ENCODE measurements at regions not wholly inside any gene's neighbourhood (a gene's known extent, or its start where the extent isn't known, plus 50 kb on each side); places are given as distances from the start of the nearest gene placed in this dataset.
A peak's percentile ranks its signal among the peaks of the same experiment; 100 is the strongest.

DNA sequence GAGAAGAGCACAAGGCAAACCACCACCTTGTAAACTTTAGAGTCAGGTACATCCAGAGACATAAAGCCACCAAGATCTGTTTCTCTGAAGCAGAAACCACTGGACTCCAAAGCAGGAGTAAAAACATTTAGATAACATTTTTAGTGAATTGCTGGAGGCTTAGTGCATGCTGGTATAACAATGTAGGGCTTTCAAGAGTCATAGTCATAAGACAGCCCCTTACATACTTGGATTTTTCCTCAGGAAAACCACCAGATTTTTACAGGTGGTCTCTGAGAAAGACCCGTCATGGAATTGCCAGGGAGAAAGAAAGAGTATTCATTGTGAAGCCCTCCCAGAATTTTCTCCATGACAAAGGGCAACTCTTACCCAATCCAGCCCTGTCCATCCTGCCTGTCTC is 434.5 kb upstream of the NAALADL2 start:
- H3K27me3 ChIP-seq, result no peaks in the 10 kb centered on the region
- intact Hi-C loops (cut with DNase I), result no loop called here
- no peaks in the 10 kb centered on the region for H3K4me1 ChIP-seq
- H3K4me3 ChIP-seq, result no peak overlapping the region
- ATAC-seq, result no peak
- H3K36me3 ChIP-seq, result no peaks in the 10 kb centered on the region
- no peaks in the 10 kb centered on the region for H3K9me3 ChIP-seq
- DNase-seq, result no peak
- no peak overlapping the region for H3K27ac ChIP-seq
- TF ChIP-seq, protein P1, sequence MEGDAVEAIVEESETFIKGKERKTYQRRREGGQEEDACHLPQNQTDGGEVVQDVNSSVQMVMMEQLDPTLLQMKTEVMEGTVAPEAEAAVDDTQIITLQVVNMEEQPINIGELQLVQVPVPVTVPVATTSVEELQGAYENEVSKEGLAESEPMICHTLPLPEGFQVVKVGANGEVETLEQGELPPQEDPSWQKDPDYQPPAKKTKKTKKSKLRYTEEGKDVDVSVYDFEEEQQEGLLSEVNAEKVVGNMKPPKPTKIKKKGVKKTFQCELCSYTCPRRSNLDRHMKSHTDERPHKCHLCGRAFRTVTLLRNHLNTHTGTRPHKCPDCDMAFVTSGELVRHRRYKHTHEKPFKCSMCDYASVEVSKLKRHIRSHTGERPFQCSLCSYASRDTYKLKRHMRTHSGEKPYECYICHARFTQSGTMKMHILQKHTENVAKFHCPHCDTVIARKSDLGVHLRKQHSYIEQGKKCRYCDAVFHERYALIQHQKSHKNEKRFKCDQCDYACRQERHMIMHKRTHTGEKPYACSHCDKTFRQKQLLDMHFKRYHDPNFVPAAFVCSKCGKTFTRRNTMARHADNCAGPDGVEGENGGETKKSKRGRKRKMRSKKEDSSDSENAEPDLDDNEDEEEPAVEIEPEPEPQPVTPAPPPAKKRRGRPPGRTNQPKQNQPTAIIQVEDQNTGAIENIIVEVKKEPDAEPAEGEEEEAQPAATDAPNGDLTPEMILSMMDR (IDR thresholded peaks at IDR 0.05), result no peak

GRCh38 chr3:174425422-174425821 is 433.7 kb upstream of the NAALADL2 start:
- Histone ChIP-seq H3K27me3 (no peaks in the 10 kb centered on the region), H3K9me3 (no peaks in the 10 kb centered on the region), H3K27ac (no peak overlapping the region), H3K36me3 (no peaks in the 10 kb centered on the region), H3K4me3 (no peak overlapping the region), H3K4me1 (no peaks in the 10 kb centered on the region)
- DNase-seq (no peak), ATAC-seq (no peak)
- intact Hi-C loops (cut with DNase I), result no loop called here
- TF ChIP-seq, protein P1 (IDR thresholded peaks at IDR 0.05), result no peak

DNA sequence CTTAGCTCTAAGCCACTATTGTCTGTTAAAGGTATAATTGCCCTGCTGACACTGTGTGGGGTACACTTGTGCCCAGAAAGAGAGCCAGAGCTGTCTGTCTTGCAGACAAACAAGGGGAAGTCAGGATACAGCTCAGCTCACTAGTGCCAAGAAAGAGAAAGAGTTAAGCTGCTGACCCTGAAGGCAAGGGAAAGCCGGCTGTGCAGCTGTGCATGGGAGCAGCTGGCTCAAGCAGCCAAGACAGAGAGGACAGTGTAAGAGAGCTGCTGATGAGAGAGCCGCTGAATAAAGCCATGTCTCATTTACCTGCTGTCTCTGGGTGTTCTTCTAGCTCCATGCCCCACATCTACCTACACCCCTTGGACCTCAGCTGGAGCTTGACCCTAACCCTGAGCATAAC is 428.1 kb upstream of the NAALADL2 start:
- peak in 1 of 4 donors; percentile 9 for DNase-seq
- intact Hi-C loops (cut with DNase I), result no loop called here
- H3K9me3 ChIP-seq, result no peaks in the 10 kb centered on the region

GRCh38 chr3:174431717-174432116 is 427.4 kb upstream of the NAALADL2 start:
- Histone ChIP-seq H3K27me3 (no peaks in the 10 kb centered on the region), H3K4me1 (no peaks in the 10 kb centered on the region), H3K4me3 (no peak overlapping the region), H3K36me3 (no peaks in the 10 kb centered on the region), H3K27ac (no peak overlapping the region), H3K9me3 (no peaks in the 10 kb centered on the region)
- ATAC-seq (no peak), DNase-seq (no peak)
- intact Hi-C loops (cut with DNase I), result no loop called here
- TF ChIP-seq, protein P1 (IDR thresholded peaks at IDR 0.05), result no peak

More for the DNA sequence above, 428.1 kb upstream of the NAALADL2 start:
- Histone ChIP-seq H3K4me1 (no peaks in the 10 kb centered on the region), H3K27me3 (no peaks in the 10 kb centered on the region), H3K27ac (no peak overlapping the region), H3K4me3 (no peak overlapping the region), H3K36me3 (no peaks in the 10 kb centered on the region)
- no peak for ATAC-seq
- TF ChIP-seq, protein P1 (IDR thresholded peaks at IDR 0.05), result no peak

GRCh38 chr3:174436367-174436766 is 422.8 kb upstream of the NAALADL2 start:
- no peak for ATAC-seq
- H3K4me3 ChIP-seq, result no peak overlapping the region
- TF ChIP-seq, protein P1 (IDR thresholded peaks at IDR 0.05), result no peak
- no peak overlapping the region for H3K27ac ChIP-seq
- intact Hi-C loops (cut with DNase I), result no loop called here
- peaks cover 0 to 20% of the 10 kb centered on the region in 2 donors for H3K27me3 ChIP-seq
- DNase-seq, result no peak
- H3K4me1 ChIP-seq, result peaks cover 4 to 24% of the 10 kb centered on the region in 2 donors
- no peaks in the 10 kb centered on the region for H3K36me3 ChIP-seq
- H3K9me3 ChIP-seq, result no peaks in the 10 kb centered on the region

All from left lung (tissue), 4 donors.